Neural progenitor cell (in vitro differentiated cells): ENCODE measurements at regions not wholly inside any gene's neighbourhood (a gene's known extent, or its start where the extent isn't known, plus 50 kb on each side); places are given as distances from the start of the nearest gene placed in this dataset.

Experiments used
- DNase-seq: peaks from one replicate; pipeline ENCODE4 v3.0.0-alpha.2; 2016; ENCODE audit warnings: low spot score
- H2AFZ ChIP-seq: fragments of 200-600 bp; sonication (generic); replicated peaks from 2 replicates; pipeline ENCODE4 v1.6.1; 2016; ENCODE audit warnings: antibody characterized with exemption
- H3F3A ChIP-seq: fragments of 200-600 bp; sonication (generic); 2 replicates; pipeline ENCODE4 v1.6.1; 2016; ENCODE audit warnings: antibody characterized with exemption, low read depth
- H3K27ac ChIP-seq: fragments of 200-600 bp; sonication (generic); 2 replicates; pipeline ENCODE4 v1.5.1; 2016; ENCODE audit warnings: mild to moderate bottlenecking
- H3K27me3 ChIP-seq: fragments of 200-600 bp; sonication (generic); 2 replicates; pipeline ENCODE4 v1.6.1; 2016; ENCODE audit warnings: mild to moderate bottlenecking, moderate library complexity
- H3K36me3 ChIP-seq: fragments of 200-600 bp; sonication (generic); 2 replicates; pipeline ENCODE4 v1.5.1; 2016
- H3K4me1 ChIP-seq: fragments of 200-600 bp; sonication (generic); 2 replicates; pipeline ENCODE4 v1.6.1; 2016; ENCODE audit warnings: mixed run types
- H3K4me2 ChIP-seq: fragments of 200-600 bp; sonication (generic); 2 replicates; pipeline ENCODE4 v1.6.1; 2016
- H3K4me3 ChIP-seq: fragments of 200-600 bp; sonication (generic); 2 replicates; pipeline ENCODE4 v1.5.1; 2016
- H3K79me2 ChIP-seq: fragments of 200-600 bp; sonication (generic); 2 replicates; pipeline ENCODE4 v1.6.1; 2016; ENCODE audit warnings: low read depth
- H3K9ac ChIP-seq: fragments of 200-600 bp; sonication (generic); 2 replicates; pipeline ENCODE4 v1.6.1; 2016
- H3K9me3 ChIP-seq: fragments of 200-600 bp; sonication (generic); 2 replicates; pipeline ENCODE4 v1.5.1; 2016; ENCODE audit warnings: low read depth
- H4K20me1 ChIP-seq: fragments of 200-600 bp; sonication (generic); 2 replicates; pipeline ENCODE4 v1.6.1; 2016; ENCODE audit warnings: low read depth
- H3K27ac Mint-ChIP-seq: 3 replicates; pipeline ENCODE4 v1.8.0; 2021; ENCODE audit warnings: mixed read lengths
- H3K27me3 Mint-ChIP-seq: 2 replicates; pipeline ENCODE4 v1.8.0; 2022; ENCODE audit warnings: low read depth, mild to moderate bottlenecking, inconsistent platforms, moderate library complexity, mixed read lengths; ENCODE audit not compliant: insufficient read depth
- H3K36me3 Mint-ChIP-seq: 3 replicates; pipeline ENCODE4 v1.8.0; 2021; ENCODE audit warnings: mixed read lengths
- H3K4me1 Mint-ChIP-seq: 3 replicates; pipeline ENCODE4 v1.8.0; 2021; ENCODE audit warnings: mixed read lengths
- H3K4me3 Mint-ChIP-seq: 3 replicates; pipeline ENCODE4 v1.8.0; 2021; ENCODE audit warnings: mild to moderate bottlenecking, moderate library complexity, mixed read lengths
- H3K9me3 Mint-ChIP-seq: 3 replicates; pipeline ENCODE4 v1.8.0; 2020; ENCODE audit warnings: mixed read lengths
- CTCF ChIP-seq: fragments of 200-600 bp; sonication (generic); IDR thresholded peaks from 2 replicates; pipeline ENCODE4 v1.5.1; 2017; ENCODE audit warnings: antibody characterized with exemption, mild to moderate bottlenecking
- EZH2 ChIP-seq: fragments of 200-600 bp; sonication (generic); IDR thresholded peaks from 2 replicates; pipeline ENCODE4 v1.6.1; 2017; ENCODE audit warnings: antibody characterized with exemption, mild to moderate bottlenecking, moderate library complexity
- EZH2phosphoT487 ChIP-seq: fragments of 200-600 bp; sonication (generic); IDR thresholded peaks from 2 replicates; pipeline ENCODE4 v1.6.1; 2017; ENCODE audit warnings: antibody characterized with exemption

GRCh38 chr6:82488403-82488802, 124.8 kb downstream of the TPBG start:
- Mint-ChIP-seq H3K27me3 (peaks cover 2% of the 10 kb centered on the region), H3K4me3 (no peak overlapping the region), H3K27ac (no peak overlapping the region), H3K4me1 (peaks cover 31% of the 10 kb centered on the region), H3K9me3 (peaks cover 47% of the 10 kb centered on the region), H3K36me3 (peaks cover 27% of the 10 kb centered on the region)
- peaks cover 13% of the 10 kb centered on the region for H3K4me1 ChIP-seq
- H3K4me3 ChIP-seq = no peak overlapping the region
- H2AFZ ChIP-seq = no peak overlapping the region
- no peak for DNase-seq
- TF ChIP-seq EZH2phosphoT487 (no peak), CTCF (no peak), EZH2 (no peak)
- H3K36me3 ChIP-seq = peaks cover 26% of the 10 kb centered on the region
- H3K9me3 ChIP-seq = peaks cover 43% of the 10 kb centered on the region
- no peak overlapping the region for H3K4me2 ChIP-seq
- no peaks in the 10 kb centered on the region for H4K20me1 ChIP-seq
- H3K9ac ChIP-seq = no peak overlapping the region
- no peaks in the 10 kb centered on the region for H3K27me3 ChIP-seq
- H3K27ac ChIP-seq = no peak overlapping the region
- peaks cover 33% of the 10 kb centered on the region for H3F3A ChIP-seq
- H3K79me2 ChIP-seq = no peaks in the 10 kb centered on the region

- Histone ChIP-seq H3K9ac (no peak overlapping the region), H3K27me3 (no peaks in the 10 kb centered on the region)
These were observed 128.5 kb downstream of the TPBG start for GRCh38 chr6:82492134-82492533.

GRCh38 chr6:82493467-82493866, 129.8 kb downstream of the TPBG start:
- Histone ChIP-seq H3K9me3 (peaks cover 9% of the 10 kb centered on the region), H3K4me2 (no peak overlapping the region), H3K36me3 (peaks cover 2% of the 10 kb centered on the region), H4K20me1 (no peaks in the 10 kb centered on the region), H3F3A (peaks cover 20% of the 10 kb centered on the region), H3K79me2 (no peaks in the 10 kb centered on the region), H3K27me3 (no peaks in the 10 kb centered on the region), H3K4me1 (peaks cover 28% of the 10 kb centered on the region), H3K27ac (no peak overlapping the region), H2AFZ (no peak overlapping the region), H3K4me3 (no peak overlapping the region), H3K9ac (no peak overlapping the region)
- peaks cover 5% of the 10 kb centered on the region for H3K27me3 Mint-ChIP-seq
- TF ChIP-seq CTCF (no peak), EZH2 (no peak), EZH2phosphoT487 (no peak)
- DNase-seq = no peak
- H3K36me3 Mint-ChIP-seq = peaks cover 7% of the 10 kb centered on the region
- peaks cover 12% of the 10 kb centered on the region for H3K9me3 Mint-ChIP-seq
- no peak overlapping the region for H3K4me3 Mint-ChIP-seq
- peak overlapping the region; percentile 58 for H3K27ac Mint-ChIP-seq
- peaks cover 42% of the 10 kb centered on the region for H3K4me1 Mint-ChIP-seq

More at GRCh38 chr6:82492134-82492533, 128.5 kb downstream of the TPBG start:
- peaks cover 9% of the 10 kb centered on the region for H3K36me3 Mint-ChIP-seq
- peaks cover 5% of the 10 kb centered on the region for H3K27me3 Mint-ChIP-seq
- peak overlapping the region; percentile 76 for H3K27ac Mint-ChIP-seq
- peak overlapping the region; percentile 13 for H2AFZ ChIP-seq
- H3K4me1 Mint-ChIP-seq = peaks cover 42% of the 10 kb centered on the region
- no peak for TF ChIP-seq EZH2
- no peak for TF ChIP-seq EZH2phosphoT487
- TF ChIP-seq CTCF = no peak
- H3K79me2 ChIP-seq = no peaks in the 10 kb centered on the region
- H3K9me3 Mint-ChIP-seq = peaks cover 15% of the 10 kb centered on the region
- no peak overlapping the region for H3K4me3 ChIP-seq
- DNase-seq = peak; percentile 13
- peak overlapping the region; percentile 25 for H3K4me2 ChIP-seq
- H3K36me3 ChIP-seq = peaks cover 14% of the 10 kb centered on the region
- H4K20me1 ChIP-seq = no peaks in the 10 kb centered on the region
- H3K4me1 ChIP-seq = peaks cover 28% of the 10 kb centered on the region
- H3K27ac ChIP-seq = peak overlapping the region; percentile 73
- peaks cover 23% of the 10 kb centered on the region for H3K9me3 ChIP-seq
- H3K4me3 Mint-ChIP-seq = no peak overlapping the region
- H3F3A ChIP-seq = peaks cover 20% of the 10 kb centered on the region
